Mammary epithelial cell (primary cell): ENCODE measurements at regions not wholly inside any gene's neighbourhood (a gene's known extent, or its start where the extent isn't known, plus 50 kb on each side); places are given as distances from the start of the nearest gene placed in this dataset.

Source experiments
- CTCF ChIP-seq, 2 donors: IDR thresholded peaks in 1 of 2; conservative IDR thresholded peaks in 1 of 2; 2 replicates each; pipeline ENCODE4 v1.5.1; 2011 to 2012; ENCODE audit warnings: inconsistent platforms in 2 of 2, low read length in 2 of 2, mild to moderate bottlenecking in 2 of 2, control low read depth in 1 of 2, low read depth in 1 of 2; ENCODE audit not compliant: insufficient read depth in 1 of 2; ENCODE audit errors: extremely low read depth in 1 of 2
- EZH2 ChIP-seq: IDR thresholded peaks from 2 replicates; pipeline ENCODE4 v1.6.1; 2012; ENCODE audit warnings: low read length, inconsistent platforms, borderline replicate concordance

- TF ChIP-seq EZH2 (no peak), CTCF (conservative IDR thresholded peaks at IDR 0.05 in 1 of 2, IDR thresholded peaks at IDR 0.05 in 1 of 2; ENCODE audit: extremely low read depth in 1 of 2, insufficient read depth in 1 of 2, low read depth in 1 of 2, low read length in 2 of 2) (no peak)
Measured at GRCh38 chr9:95386843-95387242, 69.3 kb upstream of the FANCC start.
